ENCODE measurements at regions not wholly inside any gene's neighbourhood (a gene's known extent, or its start where the extent isn't known, plus 50 kb on each side); places are given as distances from the start of the nearest gene placed in this dataset.

GRCh38 chr2:237180987-237181386 lies 95.3 kb downstream of the COPS8 start:
- no peak overlapping the region for H3K4me3 ChIP-seq (ENCODE audit: low read depth, low read length)
- H3K27ac ChIP-seq (ENCODE audit: low read depth), result no peak overlapping the region
- 87% methylated on average over 2 of the region's 2 CpGs for WGBS
- no peaks in the 10 kb centered on the region for H3K36me3 ChIP-seq (ENCODE audit: insufficient read depth)
- H3K4me1 ChIP-seq (ENCODE audit: insufficient read depth), result no peaks in the 10 kb centered on the region
- no peak for DNase-seq (ENCODE audit: extremely low spot score)

DNA sequence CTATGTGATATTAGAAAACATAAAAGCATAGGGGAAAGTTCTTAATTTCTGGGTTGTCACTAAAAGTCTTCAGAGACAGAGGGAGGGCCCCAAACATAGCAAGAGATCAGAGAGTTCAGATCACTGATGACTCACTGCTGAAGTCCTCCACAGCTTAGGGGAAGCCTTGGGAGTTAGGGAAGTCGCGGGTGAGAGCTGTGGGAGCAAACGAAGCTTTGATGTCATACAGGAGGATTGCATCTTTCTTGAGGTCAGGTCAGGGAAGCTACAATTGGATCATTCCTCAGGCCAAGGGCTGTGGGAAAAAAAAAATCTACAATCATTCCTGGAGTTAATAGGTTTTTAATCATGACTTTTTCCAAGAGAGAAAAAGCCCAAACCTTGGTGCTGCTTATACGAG lies 96.2 kb downstream of the COPS8 start:
- no peak for DNase-seq (ENCODE audit: extremely low spot score)

DNA sequence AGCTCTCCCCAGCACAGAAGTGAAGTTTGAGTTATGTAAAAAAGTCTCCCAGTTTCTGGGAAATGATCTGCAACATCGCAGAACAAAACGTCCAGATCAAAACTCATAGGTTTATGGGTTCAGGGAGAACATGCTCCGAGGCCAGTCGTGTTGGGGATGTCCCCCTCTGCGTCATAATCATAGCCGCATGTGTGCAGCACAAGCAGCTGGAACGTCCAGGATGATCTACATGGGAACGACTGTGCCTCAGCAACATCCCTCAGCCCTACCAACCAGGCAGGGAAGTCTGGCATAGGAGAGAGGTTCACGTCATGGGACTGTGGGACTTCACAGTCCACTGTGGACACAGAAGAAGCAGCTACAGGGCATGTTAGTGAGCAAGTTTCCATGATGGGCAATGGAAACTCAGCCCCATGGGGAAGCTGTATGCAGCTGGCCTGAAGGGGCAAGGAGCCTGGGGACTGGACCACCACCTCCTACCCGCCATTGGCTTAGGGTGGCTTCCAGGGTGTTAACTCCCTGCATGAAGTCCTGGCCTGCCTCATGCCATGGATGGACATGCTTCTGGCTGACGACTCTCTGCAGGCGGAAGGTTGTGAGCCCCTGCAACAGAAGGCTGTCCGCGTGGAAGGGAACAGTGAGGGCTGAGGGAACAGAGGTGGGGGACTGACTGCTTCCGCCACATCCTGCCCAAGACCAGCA lies 96.9 kb downstream of the COPS8 start:
- 74% methylated on average over 15 of the region's 15 CpGs for WGBS
- no peak overlapping the region for H3K4me3 ChIP-seq (ENCODE audit: low read depth, low read length)
- H3K27ac ChIP-seq (ENCODE audit: low read depth), result peak overlapping the region; percentile 52
- DNase-seq (ENCODE audit: extremely low spot score), result no peak
- H3K36me3 ChIP-seq (ENCODE audit: insufficient read depth), result no peaks in the 10 kb centered on the region
- no peaks in the 10 kb centered on the region for H3K4me1 ChIP-seq (ENCODE audit: insufficient read depth)

More for the DNA sequence above, 96.2 kb downstream of the COPS8 start:
- Histone ChIP-seq H3K4me3 (ENCODE audit: low read depth, low read length) (no peak overlapping the region), H3K36me3 (ENCODE audit: insufficient read depth) (no peaks in the 10 kb centered on the region), H3K4me1 (ENCODE audit: insufficient read depth) (no peaks in the 10 kb centered on the region), H3K27ac (ENCODE audit: low read depth) (peak overlapping the region; percentile 52)
- WGBS, result 29% methylated on average over 4 of the region's 4 CpGs

DNA sequence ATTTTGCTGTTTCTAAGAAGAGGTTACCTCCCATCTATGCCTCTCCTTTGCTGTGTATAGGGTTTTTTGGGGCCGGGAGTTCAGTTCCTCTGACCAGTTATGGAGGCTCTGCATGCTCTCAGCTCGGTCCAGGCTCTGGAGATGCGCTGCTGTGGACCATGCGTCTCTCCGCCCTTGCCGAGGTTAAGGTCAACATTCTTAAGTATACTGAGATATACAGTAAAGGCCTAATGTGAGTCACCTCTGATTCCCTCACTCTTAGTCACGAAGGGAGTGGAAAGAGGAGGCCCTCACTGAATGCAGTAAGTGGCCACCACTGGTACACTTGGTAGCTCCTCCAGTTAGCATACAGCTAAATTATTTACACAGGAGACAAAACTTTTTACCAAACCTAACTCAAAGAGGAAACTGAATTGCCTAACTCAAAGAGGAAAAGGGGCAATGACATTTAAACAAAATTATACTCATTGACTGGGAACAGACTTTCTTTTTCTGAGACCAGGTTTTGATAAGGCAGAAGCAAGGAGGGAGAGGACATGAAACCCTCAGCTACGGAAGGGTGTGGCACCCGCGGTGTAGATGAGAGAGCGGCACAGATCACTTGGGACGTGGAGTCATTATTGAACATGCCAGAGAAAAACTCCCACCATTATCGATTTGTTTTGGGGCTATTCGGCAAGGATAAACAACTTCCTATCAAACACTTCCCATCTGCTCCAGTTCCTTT lies 98.7 kb downstream of the COPS8 start:
- H3K36me3 ChIP-seq (ENCODE audit: insufficient read depth), result no peaks in the 10 kb centered on the region
- WGBS, result 83% methylated on average over 14 of the region's 14 CpGs
- H3K27ac ChIP-seq (ENCODE audit: low read depth), result no peak overlapping the region
- no peaks in the 10 kb centered on the region for H3K4me1 ChIP-seq (ENCODE audit: insufficient read depth)
- no peak overlapping the region for H3K4me3 ChIP-seq (ENCODE audit: low read depth, low read length)
- DNase-seq (ENCODE audit: extremely low spot score), result no peak

- 60% methylated on average over 9 of the region's 9 CpGs for WGBS
- no peak overlapping the region for H3K27ac ChIP-seq (ENCODE audit: low read depth)
- no peak overlapping the region for H3K4me3 ChIP-seq (ENCODE audit: low read depth, low read length)
- no peak for DNase-seq (ENCODE audit: extremely low spot score)
- no peaks in the 10 kb centered on the region for H3K36me3 ChIP-seq (ENCODE audit: insufficient read depth)
- H3K4me1 ChIP-seq (ENCODE audit: insufficient read depth), result no peaks in the 10 kb centered on the region
Observed at GRCh38 chr2:237184919-237185552, 99.3 kb downstream of the COPS8 start.

DNA sequence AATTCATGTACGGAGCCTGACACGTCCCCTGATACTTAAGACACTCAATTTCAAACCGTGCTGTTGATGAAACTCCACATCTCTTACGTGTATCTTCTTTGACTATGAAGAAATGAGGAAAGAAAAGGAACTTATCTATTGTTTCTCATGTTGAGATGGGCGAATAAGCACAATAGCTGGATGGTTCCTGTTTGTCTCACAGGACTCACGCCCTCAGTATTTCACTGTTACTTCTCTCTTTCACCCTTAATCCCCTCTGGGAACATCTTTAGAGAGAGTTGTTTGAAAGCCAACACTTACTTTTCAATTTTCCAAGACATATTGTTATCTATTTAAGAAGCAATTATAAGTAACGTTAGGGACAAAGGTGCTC lies 99.8 kb downstream of the COPS8 start:
- no peak overlapping the region for H3K27ac ChIP-seq (ENCODE audit: low read depth)
- WGBS, result 64% methylated on average over 7 of the region's 7 CpGs
- no peaks in the 10 kb centered on the region for H3K36me3 ChIP-seq (ENCODE audit: insufficient read depth)
- DNase-seq (ENCODE audit: extremely low spot score), result no peak
- H3K4me1 ChIP-seq (ENCODE audit: insufficient read depth), result no peaks in the 10 kb centered on the region
- H3K4me3 ChIP-seq (ENCODE audit: low read depth, low read length), result no peak overlapping the region

DNA sequence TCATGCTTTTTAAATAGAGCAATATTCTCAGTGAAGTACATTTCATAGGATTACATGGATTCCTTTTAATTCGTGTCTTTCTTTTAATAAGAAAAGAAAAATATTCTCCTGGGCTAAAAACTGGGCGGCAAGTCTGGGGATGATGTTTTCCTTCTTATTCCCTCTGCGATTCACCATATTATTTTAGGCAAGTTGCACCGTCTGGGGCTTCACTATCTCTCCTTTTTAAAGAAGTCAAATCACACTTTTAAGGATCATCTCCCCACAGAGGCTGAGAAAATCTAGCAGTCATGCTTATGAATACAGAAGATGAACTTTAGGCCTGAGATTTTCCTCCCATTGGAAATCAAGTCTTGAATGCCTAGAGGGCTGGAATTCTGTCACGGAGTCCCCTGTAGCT lies 104.1 kb downstream of the COPS8 start:
- no peaks in the 10 kb centered on the region for H3K4me1 ChIP-seq (ENCODE audit: insufficient read depth)
- no peak for DNase-seq (ENCODE audit: extremely low spot score)
- no peak overlapping the region for H3K4me3 ChIP-seq (ENCODE audit: low read depth, low read length)
- no peak overlapping the region for H3K27ac ChIP-seq (ENCODE audit: low read depth)
- 85% methylated on average over 5 of the region's 5 CpGs for WGBS
- no peaks in the 10 kb centered on the region for H3K36me3 ChIP-seq (ENCODE audit: insufficient read depth)

DNA sequence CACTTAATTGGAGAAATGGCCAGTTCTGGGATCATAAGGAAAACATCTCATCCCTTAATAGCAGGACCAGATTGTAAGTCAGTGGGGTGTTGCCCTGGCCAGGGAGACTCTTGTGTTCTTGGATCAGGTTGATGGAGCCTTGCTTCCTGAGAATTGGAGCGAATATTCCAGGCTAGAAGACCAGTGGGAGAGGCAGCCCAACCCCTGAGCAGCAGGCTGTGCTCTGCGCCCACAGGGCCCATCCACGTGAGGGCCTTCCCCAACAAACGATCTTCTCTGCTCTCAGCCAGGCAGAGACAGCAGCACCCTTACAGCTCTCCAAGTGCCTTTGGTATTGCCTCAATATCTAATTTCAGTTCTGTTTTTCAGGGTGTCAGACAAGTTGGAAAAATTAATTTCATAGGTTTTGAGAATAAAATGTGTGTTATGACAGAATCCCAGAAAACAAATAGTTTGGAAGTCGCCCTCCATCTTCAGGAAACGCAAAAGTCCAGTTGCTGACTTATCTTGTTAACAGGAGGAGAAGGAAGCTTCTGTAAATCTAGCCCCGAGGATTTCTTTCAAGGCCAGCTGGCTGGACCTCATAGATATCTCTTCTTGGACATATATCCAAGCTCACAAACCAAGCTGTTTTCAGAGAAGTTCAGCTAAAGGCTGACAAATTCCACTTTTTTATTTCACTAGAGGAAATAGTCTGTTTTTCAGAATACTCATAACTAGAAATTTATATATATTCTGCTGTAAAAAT lies 105.5 kb downstream of the COPS8 start:
- 36% methylated on average over 7 of the region's 7 CpGs for WGBS
- Histone ChIP-seq H3K4me1 (ENCODE audit: insufficient read depth) (no peaks in the 10 kb centered on the region), H3K4me3 (ENCODE audit: low read depth, low read length) (no peak overlapping the region), H3K27ac (ENCODE audit: low read depth) (no peak overlapping the region), H3K36me3 (ENCODE audit: insufficient read depth) (no peaks in the 10 kb centered on the region)
- DNase-seq (ENCODE audit: extremely low spot score), result no peak

- Histone ChIP-seq H3K27ac (ENCODE audit: low read depth) (no peak overlapping the region), H3K4me3 (ENCODE audit: low read depth, low read length) (no peak overlapping the region), H3K36me3 (ENCODE audit: insufficient read depth) (no peaks in the 10 kb centered on the region), H3K4me1 (ENCODE audit: insufficient read depth) (no peaks in the 10 kb centered on the region)
- no peak for DNase-seq (ENCODE audit: extremely low spot score)
- WGBS, result 44% methylated on average over 8 of the region's 8 CpGs
Observed at GRCh38 chr2:237191714-237192081, 106.0 kb downstream of the COPS8 start.

DNA sequence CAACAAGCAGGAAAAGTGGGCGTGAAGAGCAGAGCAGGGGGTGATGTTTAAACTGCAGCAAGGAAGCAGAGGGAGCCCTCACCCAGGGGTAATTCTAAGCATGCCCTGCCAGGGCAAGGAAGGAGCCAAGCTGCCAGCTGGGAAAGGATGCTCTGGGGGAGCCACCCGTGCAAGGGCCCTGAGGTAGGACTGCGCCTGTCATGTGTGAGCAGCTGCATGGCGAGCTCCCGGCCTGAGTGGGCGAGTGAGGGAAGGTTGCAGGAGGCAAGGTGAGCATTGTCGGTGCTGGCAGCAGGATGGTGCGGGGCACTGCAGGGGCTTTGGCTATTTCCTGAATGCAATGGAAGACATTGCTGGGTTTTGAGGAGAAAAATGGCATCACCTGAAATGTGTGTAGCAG lies 107.2 kb downstream of the COPS8 start:
- no peak for DNase-seq (ENCODE audit: extremely low spot score)
- H3K4me1 ChIP-seq (ENCODE audit: insufficient read depth), result no peaks in the 10 kb centered on the region
- no peak overlapping the region for H3K4me3 ChIP-seq (ENCODE audit: low read depth, low read length)
- H3K27ac ChIP-seq (ENCODE audit: low read depth), result no peak overlapping the region
- WGBS, result 97% methylated on average over 8 of the region's 8 CpGs
- no peaks in the 10 kb centered on the region for H3K36me3 ChIP-seq (ENCODE audit: insufficient read depth)

- Histone ChIP-seq H3K4me3 (ENCODE audit: low read depth, low read length) (no peak overlapping the region), H3K36me3 (ENCODE audit: insufficient read depth) (no peaks in the 10 kb centered on the region), H3K27ac (ENCODE audit: low read depth) (no peak overlapping the region), H3K4me1 (ENCODE audit: insufficient read depth) (no peaks in the 10 kb centered on the region)
- no peak for DNase-seq (ENCODE audit: extremely low spot score)
- 95% methylated on average over 7 of the region's 7 CpGs for WGBS
Observed at GRCh38 chr2:237193436-237193835, 107.7 kb downstream of the COPS8 start.

DNA sequence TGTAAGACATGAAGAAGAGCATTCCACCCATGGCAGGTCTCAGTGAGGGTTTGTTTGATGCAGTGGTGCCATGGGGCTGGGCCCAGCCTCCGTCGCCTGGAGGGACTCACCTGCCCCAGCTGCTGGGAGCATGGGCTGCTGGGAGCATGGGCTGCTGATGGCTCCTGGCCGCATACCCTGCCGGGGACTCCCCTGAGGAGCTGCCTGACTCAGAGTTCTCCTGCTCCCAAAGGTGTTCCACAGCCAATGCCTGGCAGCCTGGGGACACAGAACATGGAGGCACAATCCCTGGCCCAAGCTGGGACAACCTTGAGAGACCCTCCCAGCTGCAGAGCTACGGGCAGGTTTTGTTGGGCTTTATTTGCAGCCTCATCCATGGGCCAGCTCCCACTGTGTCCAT lies 108.4 kb downstream of the COPS8 start:
- no peak overlapping the region for H3K4me3 ChIP-seq (ENCODE audit: low read depth, low read length)
- no peak overlapping the region for H3K27ac ChIP-seq (ENCODE audit: low read depth)
- 86% methylated on average over 5 of the region's 5 CpGs for WGBS
- no peaks in the 10 kb centered on the region for H3K4me1 ChIP-seq (ENCODE audit: insufficient read depth)
- H3K36me3 ChIP-seq (ENCODE audit: insufficient read depth), result no peaks in the 10 kb centered on the region
- no peak for DNase-seq (ENCODE audit: extremely low spot score)

DNA sequence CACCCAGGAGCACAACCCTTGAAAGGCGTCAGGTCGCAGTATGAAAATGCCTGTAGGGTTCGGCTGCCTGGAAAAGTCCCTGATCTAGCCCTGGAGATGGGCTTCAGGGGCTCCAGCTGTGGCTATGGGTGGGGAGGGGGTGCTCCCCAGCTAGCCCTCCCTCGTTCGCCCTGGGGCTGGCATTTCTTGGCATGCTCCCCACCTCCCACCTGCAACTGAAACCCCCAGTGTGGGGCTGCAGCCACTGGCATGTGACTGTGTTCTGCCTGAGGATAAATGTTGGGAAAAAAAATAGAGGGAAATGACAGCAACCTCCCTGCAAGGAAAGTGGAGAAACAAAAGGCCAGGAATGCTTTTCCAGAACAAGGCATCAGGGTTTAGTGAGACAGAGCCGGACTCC lies 109.2 kb downstream of the COPS8 start:
- 91% methylated on average over 6 of the region's 6 CpGs for WGBS

More for the DNA sequence above, 109.2 kb downstream of the COPS8 start:
- H3K27ac ChIP-seq (ENCODE audit: low read depth), result no peak overlapping the region
- DNase-seq (ENCODE audit: extremely low spot score), result no peak
- H3K4me1 ChIP-seq (ENCODE audit: insufficient read depth), result no peaks in the 10 kb centered on the region
- no peaks in the 10 kb centered on the region for H3K36me3 ChIP-seq (ENCODE audit: insufficient read depth)
- H3K4me3 ChIP-seq (ENCODE audit: low read depth, low read length), result no peak overlapping the region

Data from urinary bladder (tissue), 3 donors.